Natural killer cell (primary cell): ENCODE measurements at regions not wholly inside any gene's neighbourhood (a gene's known extent, or its start where the extent isn't known, plus 50 kb on each side); places are given as distances from the start of the nearest gene placed in this dataset.

ENCODE experiments used
- ATAC-seq, 3 donors: fragments of 150-1000 bp in 2 of 3; fragments of 200-7000 bp in 1 of 3; cut with Tn5 transposase; 1 replicate in 1 of 3; 2 replicates in 2 of 3; pipeline ENCODE4 v1.10.0; 2021; ENCODE audit warnings: mild to moderate bottlenecking in 2 of 3, moderate library complexity in 2 of 3
- DNase-seq, 2 donors: peaks; one replicate each; pipeline versions ENCODE4 v3.0.0 to v3.0.0-alpha.2; 2013 to 2021; ENCODE audit warnings: mixed read lengths in 1 of 2
- H3K27ac ChIP-seq: one replicate; pipeline ENCODE4 v1.5.1; 2013; ENCODE audit warnings: mild to moderate bottlenecking, low read length
- H3K27me3 ChIP-seq: one replicate; pipeline ENCODE4 v1.6.1; 2013; ENCODE audit warnings: low read length; ENCODE audit not compliant: control insufficient read depth, insufficient read depth
- H3K36me3 ChIP-seq: one replicate; pipeline ENCODE4 v1.6.1; 2013; ENCODE audit warnings: low read length; ENCODE audit not compliant: control insufficient read depth, insufficient read depth
- H3K4me1 ChIP-seq: one replicate; pipeline ENCODE4 v1.6.1; 2013; ENCODE audit warnings: low read length; ENCODE audit not compliant: control insufficient read depth, insufficient read depth
- H3K4me3 ChIP-seq: one replicate; pipeline ENCODE4 v1.5.1; 2013; ENCODE audit warnings: low read length
- H3K9me3 ChIP-seq: one replicate; pipeline ENCODE4 v1.6.1; 2013; ENCODE audit warnings: low read length; ENCODE audit not compliant: control insufficient read depth, insufficient read depth
- H3K27ac Mint-ChIP-seq, 2 donors: one replicate each; pipeline ENCODE4 v1.8.0; 2022; ENCODE audit warnings: mild to moderate bottlenecking in 2 of 2, mixed read lengths in 2 of 2, moderate library complexity in 1 of 2
- H3K27me3 Mint-ChIP-seq, 2 donors: one replicate each; pipeline ENCODE4 v1.8.0; 2022; ENCODE audit warnings: low read depth in 2 of 2, mixed read lengths in 2 of 2
- H3K36me3 Mint-ChIP-seq: one replicate; pipeline ENCODE4 v1.8.0; 2022; ENCODE audit warnings: mixed read lengths
- H3K4me1 Mint-ChIP-seq, 2 donors: one replicate each; pipeline ENCODE4 v1.8.0; 2022; ENCODE audit warnings: mixed read lengths in 2 of 2
- H3K4me3 Mint-ChIP-seq: one replicate; pipeline ENCODE4 v1.8.0; 2022; ENCODE audit warnings: mild to moderate bottlenecking, moderate library complexity, mixed read lengths
- H3K9me3 Mint-ChIP-seq, 2 donors: one replicate each; pipeline ENCODE4 v1.8.0; 2022; ENCODE audit warnings: mixed read lengths in 2 of 2
- CTCF ChIP-seq: fragments of 200-600 bp; IDR thresholded peaks from one replicate; pipeline ENCODE4 v1.8.0; 2022; ENCODE audit warnings: antibody characterized with exemption
- WGBS: methylation state at CpG from one replicate; pipeline ENCODE4 v1.1.7; 2013; ENCODE audit warnings: missing lambda C conversion rate; ENCODE audit not compliant: insufficient coverage; 5-methylcytosine and 5-hydroxymethylcytosine counted together
- intact Hi-C: fragments of 100-400 bp; cut with micrococcal nuclease; formaldehyde crosslinking; loops from one replicate; pipeline ENCODE4 v1.14.2; 2022

- no peak overlapping the region for H3K4me3 Mint-ChIP-seq
- H3K9me3 Mint-ChIP-seq, result peaks cover 4 to 9% of the 10 kb centered on the region in 2 donors
- no peaks in the 10 kb centered on the region for H3K27me3 ChIP-seq
- H3K36me3 Mint-ChIP-seq, result no peaks in the 10 kb centered on the region
- no peak overlapping the region for H3K27ac Mint-ChIP-seq
- DNase-seq (no peak), ATAC-seq (no peak)
- H3K36me3 ChIP-seq, result no peaks in the 10 kb centered on the region
- H3K4me1 ChIP-seq, result no peaks in the 10 kb centered on the region
- intact Hi-C loops, result no loop called here
- peaks cover 7% of the 10 kb centered on the region for H3K9me3 ChIP-seq
- no peaks in the 10 kb centered on the region for H3K27me3 Mint-ChIP-seq
- H3K4me3 ChIP-seq, result no peak overlapping the region
- WGBS, result 78% methylated on average over 3 of the region's 3 CpGs
- no peaks in the 10 kb centered on the region for H3K4me1 Mint-ChIP-seq
- TF ChIP-seq CTCF, result no peak
- no peak overlapping the region for H3K27ac ChIP-seq
Observed at GRCh38 chr20:30602424-30602823, 655.0 kb upstream of the DEFB115 start.

- 79% methylated on average over 2 of the region's 4 CpGs for WGBS
- peaks cover 5% of the 10 kb centered on the region for H3K9me3 ChIP-seq
- no peaks in the 10 kb centered on the region for H3K36me3 ChIP-seq
- no peak for TF ChIP-seq CTCF
- no peak overlapping the region for H3K27ac ChIP-seq
- intact Hi-C loops, result no loop called here
- H3K4me3 ChIP-seq, result no peak overlapping the region
- no peak for DNase-seq
- H3K36me3 Mint-ChIP-seq, result no peaks in the 10 kb centered on the region
- H3K9me3 Mint-ChIP-seq, result peaks cover 7 to 10% of the 10 kb centered on the region in 2 donors
- H3K27me3 Mint-ChIP-seq, result no peaks in the 10 kb centered on the region
- no peak overlapping the region for H3K27ac Mint-ChIP-seq
- H3K4me3 Mint-ChIP-seq, result no peak overlapping the region
- no peaks in the 10 kb centered on the region for H3K4me1 ChIP-seq
- H3K4me1 Mint-ChIP-seq, result no peaks in the 10 kb centered on the region
- no peak for ATAC-seq
- H3K27me3 ChIP-seq, result no peaks in the 10 kb centered on the region
Observed at GRCh38 chr20:30606990-30607389, 650.5 kb upstream of the DEFB115 start.

- no peak for ATAC-seq
- no peak overlapping the region for H3K27ac ChIP-seq
- H3K36me3 ChIP-seq, result no peaks in the 10 kb centered on the region
- no peak for DNase-seq
- no peak for TF ChIP-seq CTCF
- no peak overlapping the region for H3K27ac Mint-ChIP-seq
- H3K9me3 Mint-ChIP-seq, result peaks cover 9 to 11% of the 10 kb centered on the region in 2 donors
- H3K4me3 ChIP-seq, result no peak overlapping the region
- H3K27me3 ChIP-seq, result no peaks in the 10 kb centered on the region
- H3K27me3 Mint-ChIP-seq, result no peaks in the 10 kb centered on the region
- H3K36me3 Mint-ChIP-seq, result no peaks in the 10 kb centered on the region
- H3K4me3 Mint-ChIP-seq, result no peak overlapping the region
- 79% methylated on average over 9 of the region's 9 CpGs for WGBS
- H3K4me1 ChIP-seq, result no peaks in the 10 kb centered on the region
- H3K4me1 Mint-ChIP-seq, result no peaks in the 10 kb centered on the region
- H3K9me3 ChIP-seq, result peaks cover 9% of the 10 kb centered on the region
- intact Hi-C loops, result no loop called here
Observed at GRCh38 chr20:30610029-30610693, 647.3 kb upstream of the DEFB115 start.

GRCh38 chr20:30610751-30611150 is 646.7 kb upstream of the DEFB115 start:
- Histone ChIP-seq H3K36me3 (no peaks in the 10 kb centered on the region), H3K4me1 (no peaks in the 10 kb centered on the region), H3K4me3 (no peak overlapping the region), H3K9me3 (peaks cover 14% of the 10 kb centered on the region), H3K27me3 (no peaks in the 10 kb centered on the region), H3K27ac (no peak overlapping the region)
- ATAC-seq (no peak), DNase-seq (no peak)
- Mint-ChIP-seq H3K9me3 (peaks cover 9 to 11% of the 10 kb centered on the region in 2 donors), H3K27me3 (no peaks in the 10 kb centered on the region), H3K36me3 (no peaks in the 10 kb centered on the region), H3K4me1 (no peaks in the 10 kb centered on the region), H3K4me3 (no peak overlapping the region), H3K27ac (no peak overlapping the region)
- no peak for TF ChIP-seq CTCF
- WGBS, result 81% methylated on average over 3 of the region's 4 CpGs
- intact Hi-C loops, result no loop called here
